HG02970 (cell line): ENCODE measurements at regions not wholly inside any gene's neighbourhood (a gene's known extent, or its start where the extent isn't known, plus 50 kb on each side); places are given as distances from the start of the nearest gene placed in this dataset.

Experiments
- ATAC-seq: cut with Tn5 transposase; IDR thresholded peaks from one replicate; pipeline ENCODE4 v1.9.1; 2021; ENCODE audit warnings: mild to moderate bottlenecking, moderate library complexity, moderate number of reproducible peaks; ENCODE audit not compliant: unreplicated experiment, low FRiP score

- ATAC-seq: no peak
Measured at GRCh38 chr1:87264976-87265375, 63.7 kb upstream of the LMO4 start.

GRCh38 chr1:87265786-87266185 lies 62.9 kb upstream of the LMO4 start:
- no peak for ATAC-seq

GRCh38 chr1:87268111-87268510 lies 60.6 kb upstream of the LMO4 start:
- no peak for ATAC-seq

DNA sequence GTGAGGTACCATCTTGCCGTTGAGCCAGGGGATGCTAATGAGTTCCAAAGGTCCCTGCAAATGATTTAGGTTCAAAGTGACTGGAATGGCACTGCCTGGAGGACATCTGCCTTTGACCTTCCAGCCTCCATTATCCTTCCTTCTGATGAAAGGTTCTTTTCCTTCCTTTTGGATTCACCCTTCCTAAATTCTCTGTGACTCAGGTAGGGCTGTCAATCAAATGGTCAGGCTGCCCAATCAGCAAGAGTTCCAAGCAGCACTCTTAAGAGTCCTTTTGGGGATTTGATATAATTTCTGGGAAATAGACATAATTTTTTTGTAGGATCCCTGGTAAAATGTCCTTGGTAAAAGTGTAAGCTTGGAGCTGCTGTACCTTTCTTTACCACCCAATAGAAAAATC lies 58.8 kb upstream of the LMO4 start:
- no peak for ATAC-seq

DNA sequence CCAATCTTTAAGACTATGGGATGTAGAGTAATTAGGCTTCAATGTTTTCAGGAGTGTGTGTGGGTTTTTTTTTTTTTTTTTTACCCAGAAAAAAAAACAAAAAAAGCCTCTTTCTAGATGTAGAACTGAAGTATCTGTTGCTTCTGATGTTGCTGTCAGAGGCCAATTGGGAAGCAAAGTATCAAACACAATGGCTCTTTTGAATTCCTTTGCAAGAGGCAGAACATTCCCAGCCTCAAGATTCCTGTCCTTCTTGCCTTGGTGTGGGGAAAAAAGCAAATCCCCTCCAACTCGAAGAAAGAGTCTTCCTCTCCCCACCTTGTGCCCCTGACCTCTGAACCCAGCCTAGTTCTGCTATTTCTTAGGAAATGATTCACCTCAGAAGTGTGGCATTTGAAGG lies 55.4 kb upstream of the LMO4 start:
- ATAC-seq: no peak

GRCh38 chr1:87274851-87275250 lies 53.8 kb upstream of the LMO4 start:
- ATAC-seq: no peak

GRCh38 chr1:87278825-87279535 lies 49.7 kb upstream of the LMO4 start:
- no peak for ATAC-seq
